H1 (cell line): ENCODE measurements at regions not wholly inside any gene's neighbourhood (a gene's known extent, or its start where the extent isn't known, plus 50 kb on each side); places are given as distances from the start of the nearest gene placed in this dataset.
A peak's percentile ranks its signal among the peaks of the same experiment; 100 is the strongest.

Source experiments
- CTCF ChIA-PET: fragments of 300-600 bp; sonication (Branson Sonifier 250); formaldehyde crosslinking; loops from one replicate; lab custom pipeline; 2021; ENCODE audit not compliant: partially characterized antibody; lab: Charles Lee
- POLR2A ChIA-PET: fragments of 300-600 bp; sonication (Branson Sonifier 250); formaldehyde crosslinking; loops from one replicate; lab custom pipeline; 2021; ENCODE audit warnings: inconsistent platforms; ENCODE audit not compliant: partially characterized antibody; lab: Charles Lee
- DNase-seq, 2 experiments: peaks; one replicate each; pipeline versions ENCODE4 v3.0.0 to v3.0.0-alpha.2; 2010 to 2022; ENCODE audit warnings: low spot score in 2 of 2, low read depth in 1 of 2, mixed read lengths in 1 of 2
- FAIRE-seq: peaks from 2 replicates; lab custom pipeline; 2011; peaks lifted over from hg19 to GRCh38; lab: Jason Lieb, UNC
- H2AFZ ChIP-seq: 2 replicates; pipeline ENCODE4 v1.8.1; 2012; ENCODE audit warnings: low read length, inconsistent platforms
- H2AK5ac ChIP-seq: 2 replicates; pipeline ENCODE4 v1.6.1; 2013; ENCODE audit warnings: low read depth, low read length
- H2BK120ac ChIP-seq: replicated peaks from 2 replicates; pipeline ENCODE3; 2013; ENCODE audit warnings: low read depth, low read length, inconsistent platforms
- H2BK12ac ChIP-seq: 2 replicates; pipeline ENCODE4 v1.6.1; 2013; ENCODE audit warnings: low read depth, low read length
- H2BK15ac ChIP-seq: 2 replicates; pipeline ENCODE4 v1.6.1; 2013; ENCODE audit warnings: low read length
- H2BK20ac ChIP-seq: 2 replicates; pipeline ENCODE4 v1.6.1; 2013; ENCODE audit warnings: low read length
- H2BK5ac ChIP-seq: 2 replicates; pipeline ENCODE4 v1.6.1; 2013; ENCODE audit warnings: low read depth, low read length
- H3K14ac ChIP-seq: 2 replicates; pipeline ENCODE4 v1.6.1; 2013; ENCODE audit warnings: inconsistent platforms; ENCODE audit not compliant: insufficient read length
- H3K18ac ChIP-seq: 2 replicates; pipeline ENCODE4 v1.6.1; 2013; ENCODE audit warnings: low read length; ENCODE audit errors: extremely low read depth
- H3K23ac ChIP-seq: 2 replicates; pipeline ENCODE4 v1.6.1; 2013; ENCODE audit warnings: inconsistent platforms; ENCODE audit not compliant: insufficient read length
- H3K23me2 ChIP-seq: 2 replicates; pipeline ENCODE4 v1.6.1; 2013; ENCODE audit warnings: low read depth, low read length
- H3K27ac ChIP-seq: 2 replicates; pipeline ENCODE4 v1.6.1; 2011; ENCODE audit warnings: low read depth, low read length, inconsistent platforms
- H3K27me3 ChIP-seq, 4 experiments: replicated peaks in 1 of 4; 1 replicate in 1 of 4; 2 replicates in 3 of 4; pipeline versions ENCODE4 v1.6.1 to v1.8.1; 2011 to 2013; ENCODE audit warnings: low read length in 3 of 4, mild to moderate bottlenecking in 3 of 4, inconsistent platforms in 2 of 4, mixed read lengths in 2 of 4, moderate library complexity in 1 of 4; ENCODE audit not compliant: control insufficient read depth in 3 of 4, insufficient read depth in 3 of 4; ENCODE audit errors: extremely low read depth in 1 of 4
- H3K36me3 ChIP-seq, 4 experiments: 2 replicates each; pipeline versions ENCODE4 v1.6.1 to v1.8.1; 2011 to 2013; ENCODE audit warnings: mild to moderate bottlenecking in 4 of 4, low read length in 3 of 4, moderate library complexity in 2 of 4, control low read depth in 1 of 4, inconsistent platforms in 1 of 4; ENCODE audit not compliant: insufficient read depth in 4 of 4, control insufficient read depth in 2 of 4
- H3K4ac ChIP-seq: replicated peaks from 2 replicates; pipeline ENCODE3; 2013; ENCODE audit warnings: low read length, low read depth, mixed read lengths, inconsistent platforms; ENCODE audit not compliant: insufficient read length
- H3K4me1 ChIP-seq, 4 experiments: replicated peaks in 1 of 4; 1 replicate in 1 of 4; 2 replicates in 3 of 4; pipeline versions ENCODE4 v1.6.1 to v1.8.1; 2011 to 2013; ENCODE audit warnings: low read length in 3 of 4, inconsistent platforms in 2 of 4, mixed read lengths in 1 of 4; ENCODE audit not compliant: insufficient read depth in 4 of 4, control insufficient read depth in 3 of 4
- H3K4me2 ChIP-seq, 2 experiments: 2 replicates each; pipeline versions ENCODE4 v1.6.1 to v1.8.1; 2011 to 2013; ENCODE audit warnings: low read depth in 2 of 2, low read length in 2 of 2, control low read depth in 1 of 2, inconsistent platforms in 1 of 2, mild to moderate bottlenecking in 1 of 2; ENCODE audit not compliant: insufficient read depth in 1 of 2
- H3K4me3 ChIP-seq, 4 experiments: fragments of 200-600, 300-600 bp in 1 of 4; sonication (generic), shearing (Covaris generic), sonication (Bioruptor Twin) in 1 of 4; 2 replicates each; pipeline versions ENCODE4 v1.5.1 to v1.8.1; 2011 to 2016; ENCODE audit warnings: low read length in 4 of 4, low read depth in 3 of 4, control low read depth in 2 of 4, inconsistent platforms in 2 of 4, mild to moderate bottlenecking in 2 of 4, mixed read lengths in 1 of 4, moderate library complexity in 1 of 4; ENCODE audit not compliant: insufficient read depth in 2 of 4; ENCODE audit errors: extremely low read depth in 1 of 4
- H3K56ac ChIP-seq: replicated peaks from 2 replicates; pipeline ENCODE3; 2013; ENCODE audit warnings: low read depth, mild to moderate bottlenecking, mixed read lengths, low read length, inconsistent platforms; ENCODE audit not compliant: insufficient read length
- H3K79me1 ChIP-seq: 2 replicates; pipeline ENCODE4 v1.6.1; 2013; ENCODE audit warnings: low read depth, low read length, control low read depth
- H3K79me2 ChIP-seq, 2 experiments: 2 replicates each; pipeline versions ENCODE4 v1.6.1 to v1.8.1; 2012 to 2013; ENCODE audit warnings: low read length in 2 of 2, mild to moderate bottlenecking in 2 of 2, inconsistent platforms in 1 of 2; ENCODE audit not compliant: insufficient read depth in 2 of 2, control insufficient read depth in 1 of 2
- H3K9ac ChIP-seq, 4 experiments: replicated peaks in 1 of 4; 1 replicate in 1 of 4; 2 replicates in 3 of 4; pipeline versions ENCODE4 v1.6.1 to v1.8.1; 2011 to 2013; ENCODE audit warnings: low read depth in 3 of 4, low read length in 3 of 4, control low read depth in 2 of 4, mild to moderate bottlenecking in 2 of 4, moderate library complexity in 2 of 4, inconsistent platforms in 1 of 4; ENCODE audit errors: extremely low read depth in 1 of 4
- H3K9me3 ChIP-seq, 2 experiments: 2 replicates each; pipeline versions ENCODE4 v1.6.1 to v1.8.1; 2012 to 2013; ENCODE audit warnings: mild to moderate bottlenecking in 2 of 2, moderate library complexity in 2 of 2, control low read depth in 1 of 2, inconsistent platforms in 1 of 2, low read depth in 1 of 2, low read length in 1 of 2, mixed read lengths in 1 of 2; ENCODE audit not compliant: insufficient read depth in 2 of 2
- H4K20me1 ChIP-seq, 2 experiments: replicated peaks in 1 of 2; 2 replicates each; pipeline versions ENCODE3 to v1.8.1; 2011 to 2013; ENCODE audit warnings: inconsistent platforms in 2 of 2, low read length in 2 of 2, mild to moderate bottlenecking in 1 of 2; ENCODE audit not compliant: insufficient read depth in 2 of 2, control insufficient read depth in 1 of 2
- H4K5ac ChIP-seq: 2 replicates; pipeline ENCODE4 v1.6.1; 2013; ENCODE audit warnings: low read length, low read depth, mixed read lengths, inconsistent platforms; ENCODE audit not compliant: insufficient read length
- H4K8ac ChIP-seq: 2 replicates; pipeline ENCODE4 v1.8.0; 2013; ENCODE audit warnings: mild to moderate bottlenecking, moderate library complexity, low read length, inconsistent platforms; ENCODE audit not compliant: insufficient read depth; ENCODE audit errors: extremely low read depth
- H4K91ac ChIP-seq: replicated peaks from 2 replicates; pipeline ENCODE3; 2013; ENCODE audit warnings: low read length, mixed read lengths, inconsistent platforms; ENCODE audit not compliant: insufficient read length
- BCL11A ChIP-seq, 2 experiments: IDR thresholded peaks; one replicate each; pipeline ENCODE4 v1.6.1; 2011; ENCODE audit warnings: low read depth in 2 of 2, low read length in 2 of 2, mild to moderate bottlenecking in 2 of 2
- BRCA1 ChIP-seq: IDR thresholded peaks from 2 replicates; pipeline ENCODE4 v1.6.1; 2012; ENCODE audit warnings: low read depth, low read length, improper control_type of control experiment
- CEBPB ChIP-seq: IDR thresholded peaks from 2 replicates; pipeline ENCODE4 v1.6.1; 2012; ENCODE audit warnings: low read depth, low read length
- CHD1 ChIP-seq: IDR thresholded peaks from 2 replicates; pipeline ENCODE4 v1.6.1; 2012; ENCODE audit warnings: low read depth, low read length, improper control_type of control experiment
- CREB1 ChIP-seq: IDR thresholded peaks from 2 replicates; pipeline ENCODE4 v1.6.1; 2012; ENCODE audit warnings: inconsistent platforms
- EZH2 ChIP-seq: fragments of 200-600 bp; sonication (generic); IDR thresholded peaks from 2 replicates; pipeline ENCODE4 v1.7.1; 2012; ENCODE audit warnings: low read depth, mild to moderate bottlenecking, moderate library complexity, low read length, inconsistent platforms; ENCODE audit not compliant: severe bottlenecking
- FOSL1 ChIP-seq: IDR thresholded peaks from 2 replicates; pipeline ENCODE4 v1.6.1; 2011; ENCODE audit warnings: mild to moderate bottlenecking, low read depth, low read length, moderate library complexity; ENCODE audit not compliant: insufficient read depth
- HDAC2 ChIP-seq, 2 experiments: fragments of 300-600 bp in 1 of 2; sonication (generic) in 1 of 2; IDR thresholded peaks; 2 replicates each; pipeline ENCODE4 v1.6.1; 2011 to 2012; ENCODE audit warnings: low read depth in 2 of 2, low read length in 2 of 2, mild to moderate bottlenecking in 2 of 2, moderate library complexity in 2 of 2, borderline replicate concordance in 1 of 2, inconsistent platforms in 1 of 2
- KDM1A ChIP-seq: fragments of 200-600, 300-600 bp; sonication (generic); IDR thresholded peaks from 2 replicates; pipeline ENCODE4 v1.7.1; 2016; ENCODE audit warnings: mild to moderate bottlenecking, low read length, borderline replicate concordance
- PHF8 ChIP-seq: fragments of 200-600 bp; sonication (generic); conservative IDR thresholded peaks from 2 replicates; pipeline ENCODE4 v1.7.1; 2012; ENCODE audit warnings: low read depth, mild to moderate bottlenecking, inconsistent platforms, low read length, moderate library complexity
- SP1 ChIP-seq: IDR thresholded peaks from 2 replicates; pipeline ENCODE4 v1.6.1; 2011; ENCODE audit warnings: low read depth, low read length
- TAF1 ChIP-seq: IDR thresholded peaks from 2 replicates; pipeline ENCODE4 v1.6.1; 2011; ENCODE audit warnings: mild to moderate bottlenecking, low read depth, low read length
- WGBS, 2 experiments: shearing (Covaris generic) in 1 of 2; methylation state at CpG; one replicate each; pipeline versions ENCODE4 v1.1.6 to v1.1.7; 2013 to 2015; ENCODE audit warnings: low lambda C conversion rate in 2 of 2, mixed read lengths in 2 of 2, inconsistent platforms in 1 of 2, low coverage in 1 of 2, missing lambda C conversion rate in 1 of 2; ENCODE audit not compliant: insufficient replicate concordance in 2 of 2, insufficient coverage in 1 of 2, insufficient read length in 1 of 2; ENCODE audit errors: extremely low coverage in 1 of 2, missing lambda C conversion rate in 1 of 2; 5-methylcytosine and 5-hydroxymethylcytosine counted together
- TF ChIP-seq, protein P1 (sequence below): IDR thresholded peaks from 2 replicates; pipeline ENCODE4 v1.6.1; 2012; ENCODE audit warnings: inconsistent platforms

DNA sequence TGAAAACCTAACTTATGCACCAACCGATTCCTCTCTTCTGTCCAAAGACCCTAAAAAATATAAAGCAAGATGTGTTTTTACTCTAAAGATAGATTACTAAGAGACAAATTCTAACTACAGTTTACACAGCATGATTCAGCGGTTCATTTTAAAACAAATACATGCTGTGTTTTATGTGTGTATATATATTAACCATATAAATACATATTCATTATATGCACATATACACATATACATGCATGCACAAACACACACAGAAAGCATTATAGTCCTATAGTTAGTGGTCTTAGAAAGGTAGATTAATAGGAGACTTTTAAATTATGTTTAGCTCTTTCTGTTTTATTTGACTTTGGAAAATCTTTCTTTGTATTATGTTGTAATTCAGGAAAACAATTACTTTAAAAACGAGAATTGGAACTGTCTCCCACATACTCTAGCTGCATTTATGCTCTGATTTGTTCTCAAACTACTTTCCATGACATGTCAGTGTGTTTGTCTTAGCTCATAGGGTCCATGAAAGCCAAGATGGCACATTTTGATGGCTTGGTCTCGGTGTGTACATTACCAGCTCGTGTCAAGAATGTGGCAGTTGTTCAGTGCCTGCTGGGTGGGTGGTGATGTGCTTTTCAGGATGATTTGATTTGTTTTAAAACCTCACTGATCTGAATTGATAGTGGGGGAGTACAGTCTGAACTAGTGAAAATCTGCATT, 548.8 kb upstream of the SALL1 start:
- CTCF ChIA-PET = interaction anchor here (0.6 to 3.2 kb wide), 5 partner anchors 10 to 897 kb away, joined by 3 to 10 read pairs (median 3); no protein-coding TSS in a partner anchor
- TF ChIP-seq BCL11A (IDR thresholded peaks at IDR 0.05; ENCODE audit: low read depth in 2 of 2, low read length in 2 of 2) = no peak
- no peak for TF ChIP-seq EZH2
- no peak for TF ChIP-seq PHF8
- TF ChIP-seq SP1 = no peak
- TF ChIP-seq CEBPB = no peak
- TF ChIP-seq CREB1 = no peak
- no peak for TF ChIP-seq KDM1A
- no peak for TF ChIP-seq CHD1
- no peak for TF ChIP-seq TAF1
- TF ChIP-seq, protein P1, sequence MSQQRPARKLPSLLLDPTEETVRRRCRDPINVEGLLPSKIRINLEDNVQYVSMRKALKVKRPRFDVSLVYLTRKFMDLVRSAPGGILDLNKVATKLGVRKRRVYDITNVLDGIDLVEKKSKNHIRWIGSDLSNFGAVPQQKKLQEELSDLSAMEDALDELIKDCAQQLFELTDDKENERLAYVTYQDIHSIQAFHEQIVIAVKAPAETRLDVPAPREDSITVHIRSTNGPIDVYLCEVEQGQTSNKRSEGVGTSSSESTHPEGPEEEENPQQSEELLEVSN = no peak
- no peak for TF ChIP-seq HDAC2 (IDR thresholded peaks at IDR 0.05; ENCODE audit: borderline replicate concordance in 1 of 2, low read depth in 2 of 2, low read length in 2 of 2)
- TF ChIP-seq BRCA1 = no peak
- no peak for TF ChIP-seq FOSL1

More for the DNA sequence above, 548.8 kb upstream of the SALL1 start:
- Histone ChIP-seq H3K4ac (no peak overlapping the region), H3K27ac (no peak overlapping the region), H2BK5ac (no peak overlapping the region), H2BK20ac (no peak overlapping the region), H2AFZ (no peak overlapping the region), H3K4me1 (no peaks in the 10 kb centered on the region; a peak in 1 of 7 replicates), H3K9ac (no peak overlapping the region), H4K8ac (no peak overlapping the region), H3K23ac (no peak overlapping the region), H4K5ac (no peak overlapping the region), H2BK15ac (no peak overlapping the region), H3K36me3 (no peaks in the 10 kb centered on the region), H3K79me2 (no peaks in the 10 kb centered on the region), H2AK5ac (no peak overlapping the region), H3K18ac (no peak overlapping the region), H3K27me3 (no peaks in the 10 kb centered on the region), H3K14ac (no peak overlapping the region), H3K4me2 (no peak overlapping the region), H3K4me3 (no peak overlapping the region), H2BK120ac (no peak overlapping the region), H4K91ac (no peak overlapping the region), H3K79me1 (no peaks in the 10 kb centered on the region), H3K9me3 (no peaks in the 10 kb centered on the region; a peak in 1 of 4 replicates), H3K56ac (peak overlapping the region; percentile 47), H2BK12ac (no peak overlapping the region), H4K20me1 (no peaks in the 10 kb centered on the region), H3K23me2 (no peaks in the 10 kb centered on the region)
- WGBS, 2 experiments = 92 to 100% methylated on average over 1 to 5 of the region's 5 CpGs
- DNase-seq (no peak), FAIRE-seq (no peak)
- POLR2A ChIA-PET = no interaction called here
